HG02981 (cell line): ENCODE measurements at regions not wholly inside any gene's neighbourhood (a gene's known extent, or its start where the extent isn't known, plus 50 kb on each side); places are given as distances from the start of the nearest gene placed in this dataset.
"Not testable (repeated sequence)": the region's sequence is repeated elsewhere in the genome, so short reads cannot be mapped to it uniquely, and the experiment has no call there.

Experiments
- ATAC-seq: cut with Tn5 transposase; IDR thresholded peaks from one replicate; pipeline ENCODE4 v1.9.1; 2021; ENCODE audit warnings: mild to moderate bottlenecking, moderate library complexity; ENCODE audit not compliant: unreplicated experiment

DNA sequence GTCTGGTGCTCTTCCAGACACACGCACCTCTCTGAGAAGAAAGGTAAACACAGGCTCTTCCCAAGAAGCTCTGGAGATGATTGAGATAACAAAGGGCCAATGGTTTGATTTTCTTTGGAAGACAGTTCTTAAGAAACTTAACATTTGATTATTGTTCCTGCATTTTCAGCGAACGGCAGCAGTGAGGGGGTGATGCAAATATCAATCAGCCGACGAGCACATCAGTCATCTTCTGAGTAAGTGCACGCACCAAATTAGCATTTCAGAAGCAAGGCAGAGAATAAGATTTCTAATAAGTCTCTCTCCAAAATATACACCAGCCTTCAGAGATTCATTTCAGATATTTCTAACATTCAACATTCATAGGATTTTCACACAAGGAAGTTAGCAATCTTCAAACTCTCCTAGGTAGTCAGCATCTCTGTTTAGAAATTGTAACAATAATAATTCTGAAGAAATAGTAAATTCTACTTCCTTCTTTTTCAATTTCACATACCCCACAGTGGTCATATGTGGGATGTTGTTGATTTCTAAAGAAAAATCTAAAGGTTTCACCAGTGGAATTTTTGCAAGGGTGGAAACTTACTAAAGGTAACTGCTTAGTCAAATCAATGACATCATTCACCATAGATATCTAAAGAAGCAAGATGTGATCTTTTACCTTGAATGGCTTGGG is 250.3 kb downstream of the SEC61B start:
- ATAC-seq = no peak

DNA sequence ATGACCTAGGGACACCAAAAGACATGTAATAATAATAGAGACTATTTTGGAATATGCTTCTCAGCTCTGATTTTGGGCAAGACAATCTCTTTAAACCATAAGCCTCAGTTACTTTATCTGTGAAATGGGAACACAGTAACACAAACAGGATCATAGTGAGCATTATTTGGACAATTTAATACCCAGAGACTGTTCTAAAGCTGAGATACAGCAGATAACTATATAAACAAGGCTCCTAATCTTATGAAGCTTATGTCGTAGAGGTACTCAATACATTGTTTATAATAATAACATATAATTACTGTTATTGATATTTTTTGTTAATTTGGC is 250.8 kb downstream of the SEC61B start:
- ATAC-seq = no peak

DNA sequence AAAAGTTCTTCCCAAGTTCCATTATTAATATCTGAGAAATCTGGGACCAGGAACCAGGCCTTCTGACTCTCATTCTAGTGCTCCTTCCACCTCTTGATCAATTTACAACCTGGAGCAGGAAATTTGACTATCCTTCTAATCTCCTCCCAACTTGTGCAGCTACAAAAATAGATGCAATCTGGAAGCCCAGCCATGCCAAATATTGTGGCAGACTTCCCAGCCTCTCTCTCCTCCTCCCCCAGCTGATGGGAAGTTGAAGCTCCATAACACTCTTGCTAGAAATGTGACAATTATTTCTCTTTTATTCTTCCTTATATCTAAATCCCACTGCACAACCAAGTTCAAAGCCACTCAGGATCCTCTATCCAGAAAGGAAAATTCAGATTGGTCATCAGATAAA is 252.1 kb downstream of the SEC61B start:
- ATAC-seq = no peak

DNA sequence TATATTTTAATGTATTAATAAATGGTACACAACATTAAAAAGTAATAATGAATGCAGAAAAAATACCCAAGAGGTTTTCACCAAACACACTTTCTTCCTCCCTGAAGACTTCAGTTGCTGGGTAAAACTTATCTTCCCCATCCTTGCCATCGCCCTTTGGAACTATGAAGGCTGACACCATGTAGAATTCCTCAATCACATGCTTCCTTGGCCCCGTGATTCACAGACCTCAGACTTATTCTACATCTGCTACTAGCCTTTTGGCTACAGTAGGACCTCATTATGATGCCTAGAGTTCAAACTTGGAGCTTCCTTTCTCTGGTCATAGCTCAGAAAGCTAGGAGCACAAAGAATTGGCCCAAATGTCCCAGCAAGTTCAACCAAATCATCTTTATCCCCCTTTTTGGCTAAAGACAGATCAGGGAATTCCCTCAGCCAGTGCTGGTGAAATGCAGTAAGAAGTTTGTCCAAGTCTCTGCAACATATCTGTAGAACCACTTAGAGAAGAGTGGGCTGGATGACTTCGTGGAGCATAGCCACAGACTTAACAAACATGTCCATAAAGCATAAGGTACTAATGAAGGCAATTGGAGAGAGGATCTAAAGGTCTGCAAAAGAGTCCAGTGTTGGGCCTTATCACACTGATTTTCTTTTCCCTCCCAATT is 253.5 kb downstream of the SEC61B start:
- no peak for ATAC-seq

GRCh38 chr9:99478469-99479027 is 256.5 kb downstream of the SEC61B start:
- no peak for ATAC-seq

- ATAC-seq = no peak
Measured at GRCh38 chr9:99479929-99480328, 257.8 kb downstream of the SEC61B start.

- ATAC-seq = no peak
Measured at GRCh38 chr9:99485459-99485858, 263.4 kb downstream of the SEC61B start.

- ATAC-seq = no peak
Measured at GRCh38 chr9:99486684-99487083, 264.6 kb downstream of the SEC61B start.

- ATAC-seq = no peak
Measured at GRCh38 chr9:99488131-99489059, 266.3 kb downstream of the SEC61B start.

DNA sequence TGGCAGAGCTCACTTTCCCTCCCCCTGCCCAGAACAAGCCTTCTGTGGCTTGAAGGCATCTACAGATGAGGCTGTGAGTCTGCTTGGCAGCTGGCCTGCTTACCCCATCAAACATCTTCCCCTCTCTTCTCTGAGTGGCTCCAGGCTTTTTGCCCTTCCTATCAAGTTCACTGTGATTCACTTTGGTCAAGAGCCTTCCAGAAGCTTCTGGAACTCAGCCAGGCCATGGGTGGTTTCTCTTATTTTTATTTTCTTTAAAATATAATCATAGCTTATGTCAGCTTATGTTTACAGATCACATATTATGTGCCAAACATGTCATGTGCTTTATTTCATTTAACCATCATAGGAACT is 267.0 kb downstream of the SEC61B start:
- no peak for ATAC-seq

GRCh38 chr9:99490729-99491128 is 268.6 kb downstream of the SEC61B start:
- no peak for ATAC-seq

GRCh38 chr9:99491408-99492158 is 269.5 kb downstream of the SEC61B start:
- ATAC-seq = peak; percentile 58

DNA sequence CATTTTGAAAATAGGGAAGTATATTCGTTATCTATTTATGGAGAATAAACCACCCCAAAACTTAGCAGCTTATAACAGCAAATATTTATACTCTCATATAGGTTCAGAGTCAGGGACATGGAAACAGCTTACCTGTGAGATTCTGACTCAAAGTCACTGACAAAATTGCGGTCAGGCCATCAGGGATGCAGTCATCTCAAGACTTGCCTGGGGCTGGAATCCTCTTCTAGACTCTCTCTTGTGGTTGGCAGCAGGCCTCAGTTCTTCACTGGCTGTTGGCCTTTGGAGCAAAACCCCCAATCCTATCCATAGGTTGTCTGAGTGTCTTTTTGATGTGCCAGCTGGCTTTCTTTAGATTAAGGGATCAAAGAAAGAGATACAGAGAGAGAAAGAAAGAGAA is 275.6 kb downstream of the SEC61B start:
- no peak for ATAC-seq

DNA sequence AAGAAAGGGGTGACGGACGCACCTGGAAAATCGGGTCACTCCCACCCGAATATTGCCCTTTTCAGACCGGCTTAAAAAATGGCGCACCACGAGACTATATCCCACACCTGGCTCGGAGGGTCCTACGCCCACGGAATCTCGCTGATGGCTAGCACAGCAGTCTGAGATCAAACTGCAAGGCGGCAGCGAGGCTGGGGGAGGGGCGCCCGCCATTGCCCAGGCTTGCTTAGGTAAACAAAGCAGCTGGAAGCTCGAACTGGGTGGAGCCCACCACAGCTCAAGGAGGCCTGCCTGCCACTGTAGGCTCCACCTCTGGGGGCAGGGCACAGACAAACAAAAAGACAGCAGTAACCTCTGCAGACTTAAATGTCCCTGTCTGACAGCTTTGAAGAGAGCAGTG is 276.9 kb downstream of the SEC61B start:
- ATAC-seq = not testable (repeated sequence)

DNA sequence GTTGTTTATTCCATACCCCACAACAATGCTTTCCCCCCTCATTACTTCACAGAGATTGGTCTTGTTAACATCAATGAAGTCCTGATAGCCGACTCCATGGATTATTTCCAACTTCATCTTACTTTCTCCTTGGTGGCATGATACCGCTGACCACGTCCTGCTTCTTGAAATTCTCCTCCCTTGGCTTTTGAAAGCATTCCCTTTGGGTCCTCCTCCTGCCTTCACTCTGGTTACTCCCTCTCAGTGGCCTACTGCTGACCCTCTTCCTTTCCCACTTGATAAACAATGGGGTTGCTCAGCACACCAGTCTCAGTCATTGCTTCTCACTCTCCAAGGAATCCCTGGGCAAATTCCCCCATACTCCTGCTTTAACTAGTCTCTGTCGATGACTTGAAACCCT is 283.9 kb downstream of the SEC61B start:
- ATAC-seq = no peak

- ATAC-seq = no peak
Measured at GRCh38 chr9:99506747-99507348, 284.8 kb downstream of the SEC61B start.

GRCh38 chr9:99509065-99509745 is 287.1 kb downstream of the SEC61B start:
- ATAC-seq = no peak

GRCh38 chr9:99509900-99510535 is 287.9 kb downstream of the SEC61B start:
- no peak for ATAC-seq

DNA sequence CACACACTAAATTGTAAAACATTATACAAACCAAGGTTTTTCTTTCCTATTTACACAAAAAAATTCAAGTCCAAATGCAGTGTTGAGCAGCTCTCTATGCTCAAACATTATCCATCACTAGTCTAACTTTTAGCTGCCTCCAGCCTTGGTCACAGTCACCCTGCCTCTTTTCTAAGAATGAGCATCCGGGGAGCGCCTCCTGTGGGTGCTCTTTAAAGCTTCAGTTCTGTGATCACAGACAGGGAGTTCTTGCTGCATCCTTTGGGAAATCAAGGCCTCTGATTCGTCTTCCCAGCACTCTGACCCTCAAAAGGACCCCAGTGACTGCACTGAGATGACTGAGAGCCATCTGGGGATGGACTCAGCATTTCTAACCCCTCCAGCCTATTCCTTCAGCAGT is 289.6 kb downstream of the SEC61B start:
- no peak for ATAC-seq
